UCSD-AML1 (cell line): ENCODE measurements at regions not wholly inside any gene's neighbourhood (a gene's known extent, or its start where the extent isn't known, plus 50 kb on each side); places are given as distances from the start of the nearest gene placed in this dataset.

ENCODE experiments used
- DNase-seq: peaks from one replicate; lab custom pipeline; 2025; ENCODE audit not compliant: unreplicated experiment; lab: John Stamatoyannopoulos, UW

DNA sequence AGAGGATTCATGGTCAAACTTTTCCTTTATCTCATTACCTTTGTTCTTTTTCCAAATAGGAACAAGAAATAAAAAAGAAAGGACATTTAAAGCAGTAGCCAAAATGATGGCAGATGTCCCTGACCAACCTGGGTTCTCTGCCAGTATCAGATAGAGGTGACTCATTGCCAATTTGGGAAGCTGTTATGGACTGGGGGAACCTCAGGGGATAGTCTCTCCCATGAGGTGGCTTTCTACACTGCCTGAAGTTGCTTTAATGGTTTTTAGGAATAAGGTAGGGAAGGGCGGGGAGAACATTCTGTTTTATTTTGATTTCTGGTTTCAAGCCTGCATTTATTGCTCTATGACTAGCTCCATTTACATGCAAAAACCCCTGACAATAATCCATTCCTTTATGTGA is 457.9 kb upstream of the TPK1 start:
- DNase-seq: no peak

DNA sequence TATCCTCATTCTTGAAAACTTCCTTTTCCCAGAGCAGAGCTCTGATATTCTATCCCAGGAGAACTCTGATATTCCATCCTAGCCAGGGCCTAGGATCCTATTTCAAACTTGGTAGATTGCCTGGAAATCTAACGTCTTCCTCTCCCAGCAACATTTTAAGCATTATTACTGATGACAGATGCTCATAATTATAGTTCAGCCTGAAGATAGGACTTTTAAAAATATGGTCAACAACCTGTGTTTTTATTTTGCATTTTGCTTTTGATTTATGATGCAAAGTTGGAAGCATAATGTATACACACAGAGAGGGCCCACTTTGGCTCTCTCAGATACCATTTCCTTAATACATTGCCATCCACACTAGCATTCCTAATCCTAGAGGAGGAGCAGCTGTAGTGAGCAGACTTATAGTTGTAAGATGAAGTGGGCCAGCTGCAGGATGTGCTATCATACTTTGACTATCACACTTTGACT is 457.4 kb upstream of the TPK1 start:
- no peak for DNase-seq

DNA sequence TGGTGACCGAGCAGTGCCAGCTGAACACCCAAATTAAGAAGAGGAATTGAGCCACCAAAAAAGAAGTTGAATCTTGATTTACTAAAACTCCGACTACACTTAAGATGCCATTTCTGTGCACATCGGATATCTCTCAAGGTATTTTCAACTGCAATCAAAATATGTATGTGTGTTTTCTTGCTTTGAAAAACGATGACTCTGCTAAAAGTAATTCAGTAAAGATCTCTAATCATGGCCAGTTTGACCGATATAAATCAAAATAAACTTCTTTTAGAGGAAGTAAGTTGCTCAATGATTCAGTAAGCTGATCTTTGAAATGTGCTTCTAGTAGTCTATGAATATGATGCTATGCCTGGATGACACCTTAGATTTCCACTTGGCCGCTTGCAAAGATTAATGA is 453.5 kb upstream of the TPK1 start:
- no peak for DNase-seq

DNA sequence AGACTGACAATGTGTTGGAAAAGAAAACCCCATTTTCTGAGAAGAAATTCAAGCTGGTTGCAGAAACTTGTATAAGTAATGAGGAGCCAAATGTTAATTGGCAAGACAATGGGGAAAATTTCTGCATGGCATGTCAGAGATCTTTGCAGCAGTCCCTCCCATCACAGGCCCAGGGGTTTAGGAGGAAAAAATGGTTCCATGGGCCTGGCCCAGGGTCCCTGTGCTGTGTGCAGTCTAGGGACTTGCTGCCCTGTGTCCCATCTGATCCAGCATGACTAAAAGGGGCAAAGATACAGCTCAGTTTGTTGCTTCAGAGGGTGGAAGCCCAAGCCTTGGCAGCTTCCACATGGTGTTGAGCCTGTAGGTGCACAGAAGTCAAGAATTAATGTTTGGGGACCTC is 440.3 kb upstream of the TPK1 start:
- no peak for DNase-seq

DNA sequence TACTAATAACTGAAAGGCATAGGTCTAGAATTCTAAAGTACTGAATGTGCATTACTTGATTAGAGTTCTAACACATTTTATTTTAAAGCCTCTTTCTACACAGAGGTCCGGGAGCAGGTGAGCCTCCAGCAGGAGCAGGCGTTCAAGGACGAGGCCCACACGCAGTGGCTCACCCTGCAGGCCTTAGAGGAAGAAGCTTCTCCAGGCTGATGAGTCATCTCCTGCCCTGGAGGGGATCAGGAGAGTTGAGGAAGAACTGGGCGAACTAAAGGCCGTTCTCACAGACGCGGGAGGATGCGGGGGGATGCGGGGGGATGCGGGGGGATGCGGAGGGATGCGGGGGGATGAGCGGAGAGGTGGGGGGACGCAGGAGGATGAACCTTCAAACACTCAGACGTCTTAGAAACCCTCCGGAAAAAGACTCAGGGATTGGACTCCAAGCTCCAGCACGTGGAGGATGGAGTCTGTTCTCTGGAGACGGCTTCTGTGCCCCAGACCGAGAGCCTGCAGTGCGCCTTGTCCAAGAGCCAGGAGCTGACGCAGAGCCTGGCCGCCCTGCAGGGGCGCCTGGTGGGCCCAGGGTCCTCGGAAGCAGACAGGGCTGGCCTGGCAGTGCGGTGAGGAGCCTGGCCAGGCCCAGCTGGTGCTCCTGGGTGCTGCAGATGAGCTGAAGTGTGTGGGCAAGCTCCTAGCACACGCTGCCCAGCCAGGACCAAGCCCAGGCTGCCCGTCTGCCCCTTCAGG is 433.7 kb upstream of the TPK1 start:
- DNase-seq: no peak

DNA sequence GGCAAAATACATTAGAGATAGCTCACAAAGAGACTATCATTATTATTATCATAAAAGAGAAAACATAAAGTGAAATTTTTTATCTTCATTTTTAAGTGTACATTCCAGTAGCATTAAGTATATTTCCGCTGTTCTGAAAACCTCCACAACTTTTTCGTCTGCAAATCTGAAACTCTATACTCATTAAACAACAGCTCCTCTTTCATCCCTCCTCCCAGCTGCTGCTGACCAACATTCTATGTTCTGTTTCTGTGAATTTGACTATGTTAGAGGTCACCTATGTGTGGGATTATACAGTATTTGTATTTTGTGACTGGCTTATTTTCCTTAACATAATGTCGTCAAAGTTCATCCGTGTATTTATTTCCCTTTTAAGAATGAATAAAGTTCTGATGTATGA is 429.3 kb upstream of the TPK1 start:
- no peak for DNase-seq

DNA sequence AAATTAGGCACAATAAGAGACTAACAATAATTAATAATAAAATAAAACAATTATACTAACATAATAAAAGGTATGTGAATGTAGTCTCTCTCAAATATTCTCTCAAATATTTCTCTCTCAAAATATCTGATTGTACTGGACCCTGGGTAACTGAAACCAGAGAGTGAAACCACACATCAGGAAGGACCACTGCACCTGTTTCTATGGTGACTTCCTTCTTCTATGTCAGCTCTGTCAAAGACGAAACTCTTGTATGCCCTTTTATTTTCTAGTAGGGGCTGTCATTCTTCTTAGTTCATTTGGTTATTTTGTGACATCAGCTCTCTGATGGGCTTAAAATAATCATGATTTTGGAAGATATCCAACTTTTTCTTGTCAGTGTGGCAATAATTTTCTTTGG is 428.0 kb upstream of the TPK1 start:
- DNase-seq: no peak

DNA sequence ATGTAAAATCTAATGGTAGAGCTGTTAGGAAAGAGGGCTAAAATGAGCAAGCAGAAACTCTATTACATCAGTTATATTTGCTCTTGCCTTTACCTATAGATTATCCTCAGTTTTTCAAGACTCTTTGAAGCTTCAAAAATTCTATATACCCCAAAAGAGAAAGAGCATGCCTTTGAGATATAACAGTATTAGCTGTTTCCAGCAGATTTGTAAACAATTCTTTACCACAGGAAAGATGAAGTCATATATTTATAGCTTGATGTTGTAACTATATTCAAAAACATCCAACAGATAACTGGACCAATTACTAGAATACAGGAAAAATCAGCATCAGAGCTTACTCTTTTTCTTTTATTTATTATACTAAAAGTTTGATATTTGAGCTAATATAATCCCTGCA is 416.2 kb upstream of the TPK1 start:
- DNase-seq: no peak

DNA sequence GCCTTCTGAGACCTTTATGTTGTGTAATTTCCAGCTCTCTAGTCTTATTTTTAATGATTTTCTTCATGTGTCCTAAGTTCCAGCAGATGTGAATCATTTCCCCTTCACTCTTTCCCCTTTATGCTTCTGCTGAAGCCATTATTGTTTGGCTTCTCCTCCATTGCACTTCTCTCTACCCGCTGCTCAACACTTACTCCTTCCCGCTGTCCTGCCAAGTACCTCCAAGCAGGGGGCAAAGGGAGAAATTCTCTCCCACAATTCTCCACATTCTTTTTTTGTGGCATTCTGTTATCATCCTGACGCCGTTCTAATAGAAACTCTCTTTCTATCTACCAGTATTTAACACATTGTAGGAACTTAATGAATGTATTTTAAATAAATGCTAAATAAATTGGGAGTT is 388.9 kb upstream of the TPK1 start:
- DNase-seq: no peak

DNA sequence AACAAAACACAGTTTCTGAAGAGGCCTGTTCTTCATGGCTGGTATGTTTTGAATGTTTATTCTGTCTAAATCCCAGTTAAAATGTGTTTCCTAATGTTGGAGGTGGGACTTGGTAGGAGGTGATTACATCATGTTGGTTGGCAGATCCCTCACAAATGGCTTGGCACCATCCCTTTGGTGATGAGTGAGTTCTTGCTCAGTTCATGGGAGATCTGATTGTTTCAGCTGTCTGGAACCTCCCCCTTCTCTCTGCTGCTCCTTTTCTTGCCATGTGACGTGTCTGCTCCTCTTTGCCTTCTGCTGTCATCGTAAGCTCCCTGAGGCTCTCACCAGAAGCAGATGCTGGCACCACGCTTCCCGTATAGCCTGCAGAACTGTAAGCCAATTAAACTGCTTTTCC is 383.6 kb upstream of the TPK1 start:
- DNase-seq: no peak

DNA sequence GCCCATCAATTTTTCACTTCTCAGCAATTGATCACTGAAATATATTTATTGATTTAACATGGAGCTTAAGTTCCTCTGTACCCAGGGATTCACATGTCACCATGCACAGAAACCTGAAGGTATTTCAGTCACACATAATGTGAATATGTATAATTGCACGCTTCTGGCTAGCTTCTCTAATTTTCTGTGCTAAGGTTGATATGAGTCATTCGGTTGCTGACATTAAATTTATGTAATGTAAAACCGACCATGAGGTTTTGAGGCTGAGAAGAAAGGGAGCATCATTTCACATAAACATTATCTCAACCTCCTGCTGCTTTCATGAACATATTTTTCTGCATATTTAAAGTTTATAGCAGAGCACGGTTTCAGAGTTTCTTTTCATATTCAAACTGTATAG is 381.0 kb upstream of the TPK1 start:
- DNase-seq: no peak

DNA sequence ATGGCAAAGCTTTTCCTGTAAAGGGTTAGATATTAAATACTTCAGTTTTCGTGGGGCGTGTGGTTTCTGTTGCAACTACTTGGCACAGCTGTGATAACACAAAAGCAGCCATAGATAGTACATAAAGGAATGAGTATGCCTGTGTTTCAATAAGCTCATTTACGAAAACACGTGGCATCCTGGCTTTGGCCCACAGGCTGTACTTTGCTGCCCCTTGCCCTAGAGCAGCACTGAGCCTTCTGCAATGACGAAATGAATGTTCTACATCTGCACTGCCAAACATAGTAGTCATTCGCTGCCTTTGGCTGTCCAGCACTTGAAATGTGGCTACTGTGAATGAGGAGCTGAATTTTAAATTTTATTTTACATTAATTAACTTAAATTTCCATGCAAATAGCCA is 376.2 kb upstream of the TPK1 start:
- no peak for DNase-seq

DNA sequence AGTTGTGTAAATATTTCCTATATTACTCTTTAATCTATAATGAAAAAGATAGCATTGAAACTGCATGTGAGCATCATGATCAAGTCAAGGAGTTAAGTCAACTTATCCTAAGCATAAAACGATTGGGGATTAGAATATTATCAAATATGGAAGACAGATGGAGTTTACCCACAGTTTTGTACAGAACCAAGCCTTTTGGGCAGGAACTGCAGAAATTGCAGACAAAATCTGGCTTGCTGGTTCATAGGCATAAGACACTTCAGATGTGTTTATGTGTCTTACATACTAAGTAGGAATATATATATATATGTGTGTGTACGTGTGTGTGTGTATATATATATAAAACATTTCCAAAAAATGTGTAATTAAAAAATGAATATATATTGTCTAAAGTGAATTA is 375.4 kb upstream of the TPK1 start:
- DNase-seq: no peak

DNA sequence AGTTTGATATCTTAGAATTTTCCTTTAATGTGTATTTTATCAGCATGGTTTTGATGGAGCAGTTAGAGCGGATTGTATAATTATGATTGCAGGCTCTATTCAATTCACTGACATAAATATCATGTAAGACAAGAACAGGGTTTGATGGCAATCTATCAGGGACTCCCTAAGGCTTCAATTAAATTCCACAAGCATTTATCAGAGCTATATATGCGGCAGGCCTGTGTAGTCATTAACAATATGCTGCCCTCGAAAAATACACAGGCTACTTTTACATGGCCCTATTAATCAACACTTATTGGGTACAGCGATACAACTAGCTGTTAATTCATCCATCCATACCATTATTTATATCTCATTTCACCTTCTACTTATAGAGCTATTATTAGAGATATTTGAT is 358.1 kb upstream of the TPK1 start:
- DNase-seq: no peak

DNA sequence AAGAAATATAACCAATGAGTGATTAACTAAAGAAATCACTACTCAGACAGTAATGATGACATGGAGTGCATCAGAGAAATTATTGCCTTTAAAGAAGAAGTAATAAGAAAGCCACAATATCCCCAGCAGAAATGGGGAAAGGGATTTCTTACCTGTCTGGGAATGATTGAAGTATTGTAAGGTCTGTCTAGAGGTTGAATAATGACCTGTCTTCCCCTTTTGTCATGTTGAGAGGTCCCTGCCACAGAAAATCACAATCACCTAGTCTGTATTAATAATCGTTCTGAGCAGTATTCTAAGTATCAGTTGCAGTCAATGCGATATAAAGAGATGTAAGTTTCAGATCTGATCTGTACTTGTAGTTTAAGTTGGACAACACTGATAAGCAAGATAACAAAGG is 349.1 kb upstream of the TPK1 start:
- DNase-seq: no peak

DNA sequence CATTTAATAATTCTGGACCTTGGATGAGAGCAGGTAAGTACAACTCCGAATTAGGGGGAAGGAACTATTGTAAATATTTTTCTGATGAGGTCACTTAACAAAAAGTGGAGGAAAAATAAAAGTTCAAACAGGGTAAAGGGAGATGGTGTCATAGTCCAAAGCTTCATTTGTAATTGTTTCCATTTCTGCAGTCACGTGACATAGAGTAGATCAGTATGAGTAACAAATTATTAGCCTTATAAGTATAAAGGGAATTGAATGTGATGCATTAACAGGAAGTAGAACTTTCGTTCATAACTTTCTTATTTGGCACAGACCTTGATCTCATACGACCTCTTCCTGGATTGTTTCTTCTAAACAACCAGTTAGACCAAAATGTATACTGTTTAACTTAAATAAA is 347.2 kb upstream of the TPK1 start:
- no peak for DNase-seq

DNA sequence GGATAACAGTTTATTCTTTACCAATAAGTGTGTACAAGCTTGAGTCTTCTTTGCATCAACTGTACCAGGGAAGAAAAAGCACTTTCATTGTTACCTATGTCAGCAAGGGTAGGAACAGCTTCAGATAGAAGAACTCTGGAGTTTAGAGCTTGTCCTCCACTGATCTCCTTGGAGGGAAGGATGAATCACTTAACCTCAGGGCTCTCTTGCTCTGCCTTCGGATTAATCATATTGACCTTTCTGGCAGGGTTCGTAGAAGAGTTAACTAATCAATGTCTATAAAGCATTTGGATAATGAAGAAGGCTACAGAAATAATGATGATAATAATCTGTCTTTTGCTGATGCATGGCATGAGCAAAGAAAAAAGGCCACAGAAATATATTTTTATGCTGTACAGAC is 339.5 kb upstream of the TPK1 start:
- no peak for DNase-seq

DNA sequence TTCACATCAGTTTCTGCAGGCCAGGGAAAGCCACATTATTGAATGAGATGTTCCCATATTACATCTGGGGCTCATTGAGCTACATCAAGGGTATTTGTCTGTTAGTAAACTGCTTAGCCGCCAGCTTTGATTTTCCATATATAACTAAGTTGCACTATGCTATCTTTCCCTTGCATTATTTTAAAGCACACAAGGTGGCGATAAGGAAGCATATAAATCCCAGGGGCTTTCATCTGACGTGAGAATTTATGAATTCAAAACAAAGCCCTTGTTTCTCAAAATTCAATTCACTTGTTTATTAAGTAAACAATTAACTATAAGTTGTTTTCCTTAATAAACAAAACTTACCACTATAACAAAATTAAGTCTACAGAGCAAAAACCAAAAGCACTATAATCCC is 334.1 kb upstream of the TPK1 start:
- no peak for DNase-seq

DNA sequence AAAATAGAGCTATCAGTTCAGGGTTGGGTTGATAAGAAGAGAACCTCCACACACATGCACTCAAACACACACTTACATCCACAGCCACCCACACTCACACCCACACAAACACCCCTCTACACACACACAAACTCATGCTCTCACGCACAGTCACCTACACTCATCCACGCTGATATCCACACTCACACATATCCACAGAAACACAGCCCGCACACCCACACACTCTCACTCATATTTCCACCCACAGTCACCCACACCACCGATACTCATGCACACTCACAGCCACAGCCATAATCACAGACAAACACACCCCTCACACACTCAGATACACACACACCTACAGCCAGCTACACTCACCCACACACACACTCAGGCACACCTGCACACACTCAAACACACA is 333.0 kb upstream of the TPK1 start:
- DNase-seq: no peak

DNA sequence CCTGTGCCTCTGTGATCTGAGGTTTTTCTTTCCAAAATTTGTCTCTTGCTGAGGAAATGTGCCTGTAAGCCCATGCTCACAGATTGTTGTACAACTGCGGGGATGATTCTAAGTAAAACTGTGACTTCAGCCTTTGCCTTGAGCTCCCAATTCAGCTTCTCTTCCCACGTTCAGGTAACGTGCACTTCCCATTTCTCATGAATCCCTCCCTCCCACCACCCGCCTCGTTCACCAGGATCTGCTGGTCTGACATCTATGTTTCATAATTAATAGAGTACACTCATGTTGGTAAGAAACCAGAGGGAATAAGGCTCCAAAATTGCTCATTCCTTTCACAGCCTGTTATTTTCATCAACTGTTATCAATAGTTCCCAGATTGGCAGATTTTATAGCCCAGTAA is 332.6 kb upstream of the TPK1 start:
- DNase-seq: no peak

DNA sequence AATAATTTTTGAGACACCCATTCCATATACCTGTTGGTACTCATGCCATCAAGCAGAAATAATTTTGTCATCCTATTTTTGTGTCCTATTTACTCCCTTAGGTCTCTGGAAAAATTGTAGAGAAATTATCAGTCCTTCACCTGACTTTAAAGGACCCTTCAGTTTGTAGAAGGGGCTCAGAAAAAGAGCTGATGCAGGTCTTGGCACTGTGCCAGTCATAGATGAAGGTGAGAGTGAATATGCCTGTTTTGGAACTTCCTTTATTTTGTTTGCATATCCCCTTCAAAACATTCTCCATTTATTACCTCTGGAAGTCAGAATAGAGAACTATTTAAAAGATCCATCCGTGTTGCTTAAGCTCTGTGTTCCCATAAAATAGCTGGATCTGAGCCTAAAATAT is 321.0 kb upstream of the TPK1 start:
- no peak for DNase-seq

DNA sequence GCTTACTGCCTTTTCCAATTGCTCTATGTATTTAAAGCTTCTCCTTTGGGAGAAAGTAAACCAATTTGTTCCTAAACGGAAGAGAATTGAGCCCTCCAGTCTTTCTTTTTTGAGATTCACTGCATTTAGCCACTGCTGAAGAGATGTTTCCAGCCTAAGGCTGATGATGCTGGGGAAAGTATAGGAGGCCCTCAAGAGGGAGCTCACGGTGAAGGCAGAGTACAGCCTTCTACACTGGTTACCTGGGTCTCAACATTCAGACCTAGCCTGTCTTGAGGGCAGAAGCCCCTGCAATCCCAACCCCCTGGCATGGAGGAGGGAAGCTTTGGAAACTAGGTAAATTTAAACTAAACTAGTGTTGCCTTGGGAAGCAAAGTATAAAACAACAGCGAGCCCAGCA is 316.7 kb upstream of the TPK1 start:
- no peak for DNase-seq

DNA sequence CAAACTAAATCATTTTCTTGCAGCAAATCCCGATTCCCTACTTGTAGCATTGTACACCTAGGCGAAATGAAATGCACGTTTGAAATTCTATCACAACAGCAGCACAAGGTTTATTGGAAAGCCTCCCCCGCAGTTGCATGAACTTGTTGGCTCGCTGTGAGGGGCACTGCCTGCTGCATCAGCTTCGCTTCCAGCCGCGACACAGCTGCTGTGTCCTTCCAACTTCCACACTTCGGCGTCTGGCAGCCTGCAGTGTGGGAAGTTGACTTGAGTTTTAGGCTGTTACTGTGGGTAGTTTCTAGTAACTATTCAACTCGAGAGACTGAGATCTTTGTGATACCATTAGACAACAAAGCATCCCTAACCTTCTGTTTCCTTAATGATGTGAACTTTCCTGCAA is 315.8 kb upstream of the TPK1 start:
- DNase-seq: no peak

DNA sequence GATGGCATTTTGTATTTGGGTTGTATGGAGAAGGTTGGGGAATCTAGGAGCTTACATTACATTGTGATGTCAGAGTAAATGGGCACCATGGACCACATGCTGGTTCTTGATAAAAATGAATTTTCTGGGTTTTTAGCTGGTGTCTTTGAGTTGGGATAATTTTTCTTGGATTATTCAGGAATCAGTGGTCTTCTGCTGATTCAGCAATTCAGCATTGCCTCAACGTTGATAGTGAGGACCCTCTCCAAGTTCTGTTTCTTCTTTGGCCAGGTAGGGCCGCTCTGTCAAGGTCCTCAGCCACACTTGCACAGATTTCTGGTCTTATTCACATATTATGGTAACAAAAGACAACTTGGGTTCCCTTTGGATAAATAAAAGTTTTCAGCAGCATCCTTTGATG is 312.0 kb upstream of the TPK1 start:
- DNase-seq: no peak
